CD14-positive monocyte (primary cell): ENCODE measurements at regions not wholly inside any gene's neighbourhood (a gene's known extent, or its start where the extent isn't known, plus 50 kb on each side); places are given as distances from the start of the nearest gene placed in this dataset.

Experiments used
- DNase-seq, 3 donors: peaks; one replicate each; pipeline ENCODE4 v3.0.0-alpha.2; 2011 to 2022
- H2AFZ ChIP-seq: 2 replicates; pipeline ENCODE4 v1.6.0; 2012; ENCODE audit warnings: mild to moderate bottlenecking, low read depth, low read length, inconsistent platforms; ENCODE audit not compliant: insufficient read depth, poor library complexity, severe bottlenecking
- H3K27ac ChIP-seq, 2 donors: 1 replicate in 1 of 2; 2 replicates in 1 of 2; pipeline ENCODE4 v1.5.1; 2012 to 2013; ENCODE audit warnings: low read length in 2 of 2, control low read depth in 1 of 2, inconsistent platforms in 1 of 2, low read depth in 1 of 2, mild to moderate bottlenecking in 1 of 2
- H3K27me3 ChIP-seq, 2 donors: one replicate each; pipeline versions ENCODE4 v1.6.0 to v1.6.1; 2011 to 2013; ENCODE audit warnings: low read length in 2 of 2; ENCODE audit not compliant: control insufficient read depth in 2 of 2, insufficient read depth in 2 of 2
- H3K36me3 ChIP-seq, 2 donors: replicated peaks in 1 of 2; 1 replicate in 1 of 2; 2 replicates in 1 of 2; pipeline versions ENCODE4 v1.5.1 to v1.6.1; 2012 to 2013; ENCODE audit warnings: low read length in 2 of 2, control low read depth in 1 of 2, inconsistent platforms in 1 of 2, mild to moderate bottlenecking in 1 of 2; ENCODE audit not compliant: insufficient read depth in 2 of 2, control insufficient read depth in 1 of 2
- H3K4me1 ChIP-seq, 2 donors: 1 replicate in 1 of 2; 2 replicates in 1 of 2; pipeline versions ENCODE4 v1.5.1 to v1.6.1; 2012 to 2013; ENCODE audit warnings: low read length in 2 of 2, control low read depth in 1 of 2, inconsistent platforms in 1 of 2, mild to moderate bottlenecking in 1 of 2, moderate library complexity in 1 of 2; ENCODE audit not compliant: insufficient read depth in 2 of 2, control insufficient read depth in 1 of 2
- H3K4me2 ChIP-seq: replicated peaks from 2 replicates; pipeline ENCODE3; 2012; ENCODE audit warnings: low read length, moderate library complexity, mild to moderate bottlenecking; ENCODE audit not compliant: poor library complexity, severe bottlenecking; ENCODE audit errors: extremely low read depth
- H3K4me3 ChIP-seq, 3 experiments: fragments of 200-600 bp in 1 of 3; sonication (generic) in 1 of 3; replicated peaks in 1 of 3; 1 replicate in 2 of 3; 2 replicates in 1 of 3; pipeline ENCODE4 v1.5.1; 2011 to 2013; ENCODE audit warnings: low read length in 3 of 3, mild to moderate bottlenecking in 3 of 3, control low read depth in 2 of 3, low read depth in 2 of 3, inconsistent platforms in 1 of 3, moderate library complexity in 1 of 3
- H3K79me2 ChIP-seq: 2 replicates; pipeline ENCODE4 v1.6.0; 2012; ENCODE audit warnings: mild to moderate bottlenecking, control low read depth, inconsistent platforms, low read length, moderate library complexity; ENCODE audit not compliant: insufficient read depth
- H3K9ac ChIP-seq: 2 replicates; pipeline ENCODE4 v1.6.0; 2017; ENCODE audit warnings: low read length, mild to moderate bottlenecking; ENCODE audit not compliant: insufficient read depth, poor library complexity, severe bottlenecking
- H3K9me3 ChIP-seq, 2 donors: replicated peaks in 1 of 2; 1 replicate in 1 of 2; 2 replicates in 1 of 2; pipeline versions ENCODE4 v1.5.1 to v1.6.1; 2012 to 2013; ENCODE audit warnings: low read length in 2 of 2, control low read depth in 1 of 2; ENCODE audit not compliant: control insufficient read depth in 1 of 2, insufficient read depth in 1 of 2
- H4K20me1 ChIP-seq: 2 replicates; pipeline ENCODE4 v1.6.0; 2012; ENCODE audit warnings: mild to moderate bottlenecking, low read length, control low read depth, moderate library complexity; ENCODE audit not compliant: insufficient read depth
- H3K27ac Mint-ChIP-seq, 7 donors: one replicate each; pipeline ENCODE4 v1.8.0; 2020; ENCODE audit warnings: mild to moderate bottlenecking in 7 of 7, mixed read lengths in 7 of 7, moderate library complexity in 6 of 7, inconsistent platforms in 2 of 7
- H3K27me3 Mint-ChIP-seq, 3 donors: one replicate each; pipeline ENCODE4 v1.8.0; 2021 to 2022; ENCODE audit warnings: low read depth in 3 of 3, mild to moderate bottlenecking in 3 of 3, mixed read lengths in 3 of 3, moderate library complexity in 3 of 3, inconsistent platforms in 1 of 3
- H3K36me3 Mint-ChIP-seq, 2 donors: one replicate each; pipeline ENCODE4 v1.8.0; 2020; ENCODE audit warnings: mixed read lengths in 2 of 2, inconsistent platforms in 1 of 2, mild to moderate bottlenecking in 1 of 2
- H3K4me1 Mint-ChIP-seq: one replicate; pipeline ENCODE4 v1.8.0; 2020; ENCODE audit warnings: mild to moderate bottlenecking, mixed read lengths
- H3K4me3 Mint-ChIP-seq, 2 donors: one replicate each; pipeline ENCODE4 v1.8.0; 2020; ENCODE audit warnings: mild to moderate bottlenecking in 2 of 2, mixed read lengths in 2 of 2, moderate library complexity in 1 of 2
- H3K9me3 Mint-ChIP-seq, 7 donors: one replicate each; pipeline ENCODE4 v1.8.0; 2020 to 2022; ENCODE audit warnings: mixed read lengths in 7 of 7, mild to moderate bottlenecking in 6 of 7, moderate library complexity in 6 of 7, inconsistent platforms in 2 of 7
- CTCF ChIP-seq: fragments of 200-600 bp; IDR thresholded peaks from one replicate; pipeline ENCODE4 v1.8.0; 2022; ENCODE audit warnings: antibody characterized with exemption, mild to moderate bottlenecking
- WGBS: methylation state at CpG from one replicate; pipeline ENCODE4 v1.1.5; 2013; ENCODE audit warnings: missing lambda C conversion rate; ENCODE audit not compliant: insufficient coverage; 5-methylcytosine and 5-hydroxymethylcytosine counted together
- intact Hi-C, 2 donors: fragments of 100-400 bp; cut with micrococcal nuclease; formaldehyde crosslinking; loops; one replicate each; pipeline versions ENCODE4 v1.15.0 to v1.15.1; 2023

- Mint-ChIP-seq H3K4me1 (peaks cover 23% of the 10 kb centered on the region), H3K36me3 (peaks cover 0 to 2% of the 10 kb centered on the region in 2 donors), H3K27ac (peak overlapping the region in 4 of 7 donors; percentile 1 to 50 (median 20)), H3K27me3 (peaks cover 0 to 1% (median 0%) of the 10 kb centered on the region in 3 donors), H3K9me3 (peaks cover 6 to 14% (median 9%) of the 10 kb centered on the region in 7 donors), H3K4me3 (no peak overlapping the region)
- Histone ChIP-seq H3K4me1 (peaks cover 22% of the 10 kb centered on the region in 2 donors), H4K20me1 (no peaks in the 10 kb centered on the region), H3K4me3 (no peak overlapping the region), H3K9ac (no peak overlapping the region), H3K4me2 (no peak overlapping the region), H3K27me3 (no peaks in the 10 kb centered on the region), H3K9me3 (peaks cover 6 to 8% of the 10 kb centered on the region in 2 donors), H3K36me3 (no peaks in the 10 kb centered on the region), H3K79me2 (no peaks in the 10 kb centered on the region), H3K27ac (peak overlapping the region in 1 of 2 donors; percentile 34), H2AFZ (peak overlapping the region; percentile 45)
- no CpG with 5 or more reads among the region's 2 CpGs for whole genome bisulfite sequencing
- DNase-seq, result peak; percentile 42 to 66 (median 51)
- intact Hi-C loops, result no loop called here
- no peak for TF ChIP-seq CTCF
Observed at GRCh38 chr6:139433631-139434419, 59.4 kb upstream of the CITED2 start.

- H3K4me3 ChIP-seq, result no peak overlapping the region
- no peaks in the 10 kb centered on the region for H4K20me1 ChIP-seq
- H3K36me3 ChIP-seq, result no peaks in the 10 kb centered on the region
- H3K27ac ChIP-seq, result no peak overlapping the region
- Mint-ChIP-seq H3K36me3 (peaks cover 0 to 2% of the 10 kb centered on the region in 2 donors), H3K4me3 (no peak overlapping the region), H3K27me3 (peaks cover 0 to 1% (median 0%) of the 10 kb centered on the region in 3 donors), H3K27ac (no peak overlapping the region), H3K9me3 (peaks cover 6 to 14% (median 9%) of the 10 kb centered on the region in 7 donors), H3K4me1 (peaks cover 23% of the 10 kb centered on the region)
- no peaks in the 10 kb centered on the region for H3K79me2 ChIP-seq
- intact Hi-C loops, result no loop called here
- no peaks in the 10 kb centered on the region for H3K27me3 ChIP-seq
- H3K9me3 ChIP-seq, result peaks cover 6 to 8% of the 10 kb centered on the region in 2 donors
- no peak overlapping the region for H2AFZ ChIP-seq
- TF ChIP-seq CTCF, result no peak
- H3K9ac ChIP-seq, result no peak overlapping the region
- DNase-seq, result no peak
- H3K4me2 ChIP-seq, result no peak overlapping the region
- peaks cover 22% of the 10 kb centered on the region in 2 donors for H3K4me1 ChIP-seq
Observed at GRCh38 chr6:139431602-139431956, 57.1 kb upstream of the CITED2 start.
